Endothelial cell (in vitro differentiated cells): ENCODE measurements at regions not wholly inside any gene's neighbourhood (a gene's known extent, or its start where the extent isn't known, plus 50 kb on each side); places are given as distances from the start of the nearest gene placed in this dataset.

Source experiments
- DNase-seq: peaks from one replicate; pipeline ENCODE4 v3.0.0; 2021; ENCODE audit warnings: low spot score
- H3K27ac Mint-ChIP-seq: one replicate; pipeline ENCODE4 v1.8.0; 2021; ENCODE audit warnings: mixed read lengths, inconsistent platforms; ENCODE audit not compliant: unreplicated experiment
- H3K27me3 Mint-ChIP-seq: one replicate; pipeline ENCODE4 v1.8.0; 2021; ENCODE audit warnings: mild to moderate bottlenecking, moderate library complexity, mixed read lengths, inconsistent platforms; ENCODE audit not compliant: unreplicated experiment
- H3K36me3 Mint-ChIP-seq: one replicate; pipeline ENCODE4 v1.8.0; 2021; ENCODE audit warnings: mild to moderate bottlenecking, low read depth, mixed read lengths, inconsistent platforms; ENCODE audit not compliant: unreplicated experiment
- H3K4me1 Mint-ChIP-seq: one replicate; pipeline ENCODE4 v1.8.0; 2021; ENCODE audit warnings: mild to moderate bottlenecking, mixed read lengths, inconsistent platforms; ENCODE audit not compliant: unreplicated experiment
- H3K4me3 Mint-ChIP-seq: one replicate; pipeline ENCODE4 v1.8.0; 2021; ENCODE audit warnings: mild to moderate bottlenecking, mixed read lengths, inconsistent platforms; ENCODE audit not compliant: unreplicated experiment
- H3K9me3 Mint-ChIP-seq: one replicate; pipeline ENCODE4 v1.8.0; 2021; ENCODE audit warnings: mixed read lengths, inconsistent platforms; ENCODE audit not compliant: unreplicated experiment
- CTCF ChIP-seq: fragments of 200-600 bp; sonication (generic); IDR thresholded peaks from one replicate; pipeline ENCODE4 v1.5.0; 2021; ENCODE audit warnings: antibody characterized with exemption; ENCODE audit not compliant: unreplicated experiment

- H3K36me3 Mint-ChIP-seq = no peaks in the 10 kb centered on the region
- no peak overlapping the region for H3K4me3 Mint-ChIP-seq
- DNase-seq = no peak
- no peak overlapping the region for H3K27ac Mint-ChIP-seq
- peaks cover 4% of the 10 kb centered on the region for H3K27me3 Mint-ChIP-seq
- no peaks in the 10 kb centered on the region for H3K9me3 Mint-ChIP-seq
- H3K4me1 Mint-ChIP-seq = no peaks in the 10 kb centered on the region
- no peak for TF ChIP-seq CTCF
Observed at GRCh38 chr16:51210087-51210486, 59.0 kb upstream of the SALL1 start.

DNA sequence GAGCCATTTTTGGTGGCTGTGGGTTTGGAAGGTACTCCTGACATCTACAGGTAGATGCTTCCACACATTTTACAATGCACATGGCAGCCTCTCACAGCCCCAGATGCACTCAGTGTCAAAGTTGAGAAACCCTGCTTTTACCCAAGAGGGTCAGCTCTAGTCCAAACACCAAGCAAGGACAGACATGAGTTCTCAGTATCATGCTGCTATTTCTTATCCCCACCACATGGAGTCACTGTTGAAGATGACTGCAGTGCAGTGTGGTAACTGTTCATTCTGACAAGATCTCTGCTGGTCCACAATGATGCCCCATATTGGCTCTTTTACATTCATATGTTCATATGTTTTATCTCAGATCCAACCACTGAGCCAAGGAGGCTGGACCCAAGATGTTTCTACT lies 50.5 kb upstream of the SALL1 start:
- H3K4me3 Mint-ChIP-seq = no peak overlapping the region
- H3K27ac Mint-ChIP-seq = no peak overlapping the region
- H3K9me3 Mint-ChIP-seq = no peaks in the 10 kb centered on the region
- peaks cover 1% of the 10 kb centered on the region for H3K27me3 Mint-ChIP-seq
- no peak for DNase-seq
- no peaks in the 10 kb centered on the region for H3K4me1 Mint-ChIP-seq
- peaks cover 7% of the 10 kb centered on the region for H3K36me3 Mint-ChIP-seq
- TF ChIP-seq CTCF = no peak
